ENCODE measurements at regions not wholly inside any gene's neighbourhood (a gene's known extent, or its start where the extent isn't known, plus 50 kb on each side); places are given as distances from the start of the nearest gene placed in this dataset.

DNA sequence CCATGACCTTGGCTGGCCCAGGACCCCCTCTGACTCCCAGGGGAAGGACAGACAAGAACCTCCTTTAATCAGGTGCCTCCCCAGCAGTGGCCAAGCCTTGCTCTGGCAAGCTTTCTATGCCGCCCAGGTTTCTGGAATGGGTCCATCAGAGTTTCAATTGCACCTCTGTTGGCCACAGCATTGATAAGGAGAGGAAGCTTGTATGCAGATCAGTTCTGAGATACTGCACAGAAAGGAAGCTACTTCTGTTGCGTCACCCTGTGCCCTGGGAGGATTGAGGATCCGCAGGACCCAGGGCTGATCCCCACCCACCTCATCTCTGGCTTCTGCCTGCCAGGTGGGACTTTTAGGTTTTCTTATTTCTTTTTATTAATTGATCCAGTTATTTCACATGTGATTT lies 167.2 kb downstream of the TFAP2C start:
- no peak for TF ChIP-seq PBX3 (IDR thresholded peaks at IDR 0.05; ENCODE audit: insufficient replicate concordance, low read depth, low read length)
- TF ChIP-seq, protein P1, sequence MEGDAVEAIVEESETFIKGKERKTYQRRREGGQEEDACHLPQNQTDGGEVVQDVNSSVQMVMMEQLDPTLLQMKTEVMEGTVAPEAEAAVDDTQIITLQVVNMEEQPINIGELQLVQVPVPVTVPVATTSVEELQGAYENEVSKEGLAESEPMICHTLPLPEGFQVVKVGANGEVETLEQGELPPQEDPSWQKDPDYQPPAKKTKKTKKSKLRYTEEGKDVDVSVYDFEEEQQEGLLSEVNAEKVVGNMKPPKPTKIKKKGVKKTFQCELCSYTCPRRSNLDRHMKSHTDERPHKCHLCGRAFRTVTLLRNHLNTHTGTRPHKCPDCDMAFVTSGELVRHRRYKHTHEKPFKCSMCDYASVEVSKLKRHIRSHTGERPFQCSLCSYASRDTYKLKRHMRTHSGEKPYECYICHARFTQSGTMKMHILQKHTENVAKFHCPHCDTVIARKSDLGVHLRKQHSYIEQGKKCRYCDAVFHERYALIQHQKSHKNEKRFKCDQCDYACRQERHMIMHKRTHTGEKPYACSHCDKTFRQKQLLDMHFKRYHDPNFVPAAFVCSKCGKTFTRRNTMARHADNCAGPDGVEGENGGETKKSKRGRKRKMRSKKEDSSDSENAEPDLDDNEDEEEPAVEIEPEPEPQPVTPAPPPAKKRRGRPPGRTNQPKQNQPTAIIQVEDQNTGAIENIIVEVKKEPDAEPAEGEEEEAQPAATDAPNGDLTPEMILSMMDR (IDR thresholded peaks at IDR 0.05 in 2 of 3, conservative IDR thresholded peaks at IDR 0.05 in 1 of 3; ENCODE audit: control insufficient read depth in 2 of 3, extremely low read depth in 1 of 3, insufficient read depth in 1 of 3, low read depth in 3 of 3, low read length in 3 of 3) = no peak
- TF ChIP-seq, protein P2, sequence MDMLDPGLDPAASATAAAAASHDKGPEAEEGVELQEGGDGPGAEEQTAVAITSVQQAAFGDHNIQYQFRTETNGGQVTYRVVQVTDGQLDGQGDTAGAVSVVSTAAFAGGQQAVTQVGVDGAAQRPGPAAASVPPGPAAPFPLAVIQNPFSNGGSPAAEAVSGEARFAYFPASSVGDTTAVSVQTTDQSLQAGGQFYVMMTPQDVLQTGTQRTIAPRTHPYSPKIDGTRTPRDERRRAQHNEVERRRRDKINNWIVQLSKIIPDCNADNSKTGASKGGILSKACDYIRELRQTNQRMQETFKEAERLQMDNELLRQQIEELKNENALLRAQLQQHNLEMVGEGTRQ (IDR thresholded peaks at IDR 0.05; ENCODE audit: borderline replicate concordance, low read depth, low read length) = no peak
- TF ChIP-seq, protein P3, sequence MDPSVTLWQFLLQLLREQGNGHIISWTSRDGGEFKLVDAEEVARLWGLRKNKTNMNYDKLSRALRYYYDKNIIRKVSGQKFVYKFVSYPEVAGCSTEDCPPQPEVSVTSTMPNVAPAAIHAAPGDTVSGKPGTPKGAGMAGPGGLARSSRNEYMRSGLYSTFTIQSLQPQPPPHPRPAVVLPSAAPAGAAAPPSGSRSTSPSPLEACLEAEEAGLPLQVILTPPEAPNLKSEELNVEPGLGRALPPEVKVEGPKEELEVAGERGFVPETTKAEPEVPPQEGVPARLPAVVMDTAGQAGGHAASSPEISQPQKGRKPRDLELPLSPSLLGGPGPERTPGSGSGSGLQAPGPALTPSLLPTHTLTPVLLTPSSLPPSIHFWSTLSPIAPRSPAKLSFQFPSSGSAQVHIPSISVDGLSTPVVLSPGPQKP (IDR thresholded peaks at IDR 0.05; ENCODE audit: low read depth, low read length) = no peak
- TF ChIP-seq BCL11A (IDR thresholded peaks at IDR 0.05; ENCODE audit: low read depth, low read length) = no peak
- no peak for TF ChIP-seq CHD1 (IDR thresholded peaks at IDR 0.05; ENCODE audit: low read depth, low read length)
- TF ChIP-seq E4F1 (IDR thresholded peaks at IDR 0.05; ENCODE audit: borderline replicate concordance, partially characterized antibody) = no peak
- no peak for TF ChIP-seq FOS (IDR thresholded peaks at IDR 0.05; ENCODE audit: borderline replicate concordance, extremely low read depth, insufficient read length)
- no peak for TF ChIP-seq PKNOX1 (IDR thresholded peaks at IDR 0.05)
- TF ChIP-seq, protein P4, sequence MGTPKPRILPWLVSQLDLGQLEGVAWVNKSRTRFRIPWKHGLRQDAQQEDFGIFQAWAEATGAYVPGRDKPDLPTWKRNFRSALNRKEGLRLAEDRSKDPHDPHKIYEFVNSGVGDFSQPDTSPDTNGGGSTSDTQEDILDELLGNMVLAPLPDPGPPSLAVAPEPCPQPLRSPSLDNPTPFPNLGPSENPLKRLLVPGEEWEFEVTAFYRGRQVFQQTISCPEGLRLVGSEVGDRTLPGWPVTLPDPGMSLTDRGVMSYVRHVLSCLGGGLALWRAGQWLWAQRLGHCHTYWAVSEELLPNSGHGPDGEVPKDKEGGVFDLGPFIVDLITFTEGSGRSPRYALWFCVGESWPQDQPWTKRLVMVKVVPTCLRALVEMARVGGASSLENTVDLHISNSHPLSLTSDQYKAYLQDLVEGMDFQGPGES (IDR thresholded peaks at IDR 0.05) = no peak
- no peak for TF ChIP-seq EZH2 (IDR thresholded peaks at IDR 0.05; ENCODE audit: borderline replicate concordance, control insufficient read depth, low read depth, low read length)
- TF ChIP-seq SIN3A (IDR thresholded peaks at IDR 0.05; ENCODE audit: low read depth, low read length) = no peak
